ENCODE measurements at regions not wholly inside any gene's neighbourhood (a gene's known extent, or its start where the extent isn't known, plus 50 kb on each side); places are given as distances from the start of the nearest gene placed in this dataset.

GRCh38 chr10:129371541-129371940 lies 95.5 kb upstream of the MGMT start:
- TF ChIP-seq POLR2A (IDR thresholded peaks at IDR 0.05; ENCODE audit: low read depth, low read length) (no peak), POLR2AphosphoS5 (IDR thresholded peaks at IDR 0.05; ENCODE audit: low read depth, low read length) (no peak), SPI1 (IDR thresholded peaks at IDR 0.05; ENCODE audit: low read depth, low read length) (no peak), TAF1 (IDR thresholded peaks at IDR 0.05; ENCODE audit: low read depth, low read length) (no peak), PAX5 (IDR thresholded peaks at IDR 0.05; ENCODE audit: insufficient read depth, low read length, severe bottlenecking) (no peak)

All from GM12891 (cell line).